HepG2 (cell line): ENCODE measurements at regions not wholly inside any gene's neighbourhood (a gene's known extent, or its start where the extent isn't known, plus 50 kb on each side); places are given as distances from the start of the nearest gene placed in this dataset.

Source experiments
- ATAC-seq: fragments of 200-7000 bp; cut with Tn5 transposase; 3 replicates; pipeline ENCODE4 v1.9.1; 2020; ENCODE audit warnings: mild to moderate bottlenecking, moderate library complexity
- BruUV-seq: library from RNA; stranded (reverse); fragments of 400-500 nt; replicated peaks from 2 replicates; lab custom pipeline; 2021; lab: Mats Ljungman, UMichigan
- CTCF ChIA-PET: fragments of 300-600 bp; formaldehyde crosslinking; extraction: SDS; loops from one replicate; lab custom pipeline; 2021; ENCODE audit warnings: low total read pairs, inconsistent platforms, low intra/inter-chr PET ratio; lab: Yijun Ruan, JAX
- POLR2A ChIA-PET: fragments of 350-600 bp; sonication (Branson Sonifier 250); formaldehyde crosslinking; loops from one replicate; lab custom pipeline; 2020; ENCODE audit warnings: antibody characterized with exemption, inconsistent platforms; lab: Yijun Ruan, JAX
- DNase-seq: peaks from one replicate; pipeline ENCODE4 v3.0.0-alpha.2; 2015; ENCODE audit warnings: low spot score
- FAIRE-seq: peaks from 3 replicates; lab custom pipeline; 2011; peaks lifted over from hg19 to GRCh38; lab: Jason Lieb, UNC
- H2AFZ ChIP-seq: one replicate; pipeline ENCODE4 v1.6.1; 2011; ENCODE audit warnings: low read length, inconsistent platforms
- H3K27ac ChIP-seq: fragments of 300-600 bp; 3 replicates; pipeline ENCODE4 v1.8.0; 2011; ENCODE audit warnings: mixed run types, mild to moderate bottlenecking, mixed read lengths, low read length, inconsistent platforms; ENCODE audit not compliant: insufficient read depth; ENCODE audit errors: extremely low read length
- H3K27me3 ChIP-seq, 2 experiments: fragments of 200-600 bp in 1 of 2; 2 replicates in 1 of 2; 3 replicates in 1 of 2; pipeline versions ENCODE4 v1.6.0 to v1.8.0; 2011; ENCODE audit warnings: low read length in 2 of 2, mild to moderate bottlenecking in 2 of 2, moderate library complexity in 2 of 2, inconsistent platforms in 1 of 2; ENCODE audit not compliant: insufficient read depth in 2 of 2, control insufficient read depth in 1 of 2
- H3K36me3 ChIP-seq, 2 experiments: fragments of 200-600 bp in 1 of 2; replicated peaks in 1 of 2; 2 replicates in 1 of 2; 3 replicates in 1 of 2; pipeline versions ENCODE4 v1.5.1 to v1.8.0; 2011; ENCODE audit warnings: low read length in 2 of 2, inconsistent platforms in 1 of 2; ENCODE audit not compliant: insufficient read depth in 2 of 2, control insufficient read depth in 1 of 2
- H3K4me1 ChIP-seq: 2 replicates; pipeline ENCODE4 v1.5.1; 2012; ENCODE audit warnings: low read length, inconsistent platforms; ENCODE audit not compliant: insufficient read depth
- H3K4me2 ChIP-seq: 2 replicates; pipeline ENCODE4 v1.6.0; 2011; ENCODE audit warnings: low read depth, low read length, inconsistent platforms
- H3K4me3 ChIP-seq, 3 experiments: fragments of 200-600 bp in 1 of 3; sonication (generic), shearing (Covaris generic) in 1 of 3; replicated peaks in 1 of 3; 2 replicates each; pipeline ENCODE4 v1.5.1; 2011 to 2016; ENCODE audit warnings: low read length in 3 of 3, inconsistent platforms in 2 of 3, low read depth in 2 of 3, mild to moderate bottlenecking in 2 of 3, control low read depth in 1 of 3, mixed read lengths in 1 of 3; ENCODE audit not compliant: insufficient read depth in 1 of 3
- H3K79me2 ChIP-seq: one replicate; pipeline ENCODE4 v1.6.1; 2011; ENCODE audit warnings: low read length, inconsistent platforms; ENCODE audit not compliant: insufficient read depth
- H3K9ac ChIP-seq: 2 replicates; pipeline ENCODE4 v1.6.0; 2011; ENCODE audit warnings: mild to moderate bottlenecking, low read depth, low read length, inconsistent platforms; ENCODE audit not compliant: insufficient read depth
- H3K9me3 ChIP-seq: 2 replicates; pipeline ENCODE4 v1.5.1; 2012; ENCODE audit warnings: mild to moderate bottlenecking, low read length
- H4K20me1 ChIP-seq: 2 replicates; pipeline ENCODE4 v1.6.0; 2011; ENCODE audit warnings: inconsistent platforms, mild to moderate bottlenecking, low read length, moderate library complexity; ENCODE audit not compliant: insufficient read depth
- DBP ChIP-seq: sonication (generic); formaldehyde crosslinking; IDR thresholded peaks from 2 replicates; pipeline ENCODE4 v1.4.0; 2020; ENCODE audit warnings: missing genetic modification reagents; ENCODE audit errors: not compliant biosample characterization
- MAFF ChIP-seq: IDR thresholded peaks from 2 replicates; pipeline ENCODE4 v1.6.1; 2011; ENCODE audit warnings: low read depth, low read length, improper control_type of control experiment
- NFAT5 ChIP-seq: sonication (generic); formaldehyde crosslinking; IDR thresholded peaks from 2 replicates; pipeline ENCODE4 v1.4.0; 2020; ENCODE audit warnings: missing genetic modification reagents
- ZNF501 ChIP-seq: sonication (generic); formaldehyde crosslinking; IDR thresholded peaks from 2 replicates; pipeline ENCODE4 v1.5.1; 2020; ENCODE audit warnings: mild to moderate bottlenecking, moderate library complexity, missing genetic modification reagents
- ZNF780A ChIP-seq: sonication (generic); formaldehyde crosslinking; IDR thresholded peaks from 2 replicates; pipeline ENCODE4 v1.8.0; 2022; ENCODE audit warnings: mild to moderate bottlenecking, missing genetic modification reagents, moderate library complexity
- ZSCAN20 ChIP-seq: sonication (generic); formaldehyde crosslinking; IDR thresholded peaks from 2 replicates; pipeline ENCODE4 v1.4.0; 2020; ENCODE audit warnings: missing genetic modification reagents, mild to moderate bottlenecking, borderline replicate concordance
- WGBS: methylation state at CpG from one replicate; pipeline ENCODE4 v1.1.6; 2017; ENCODE audit warnings: low lambda C conversion rate; 5-methylcytosine and 5-hydroxymethylcytosine counted together
- in situ Hi-C: cut with HindIII; loops from 2 replicates; pipeline ENCODE4 v1.10.0; 2017; ENCODE audit warnings: low pct_unique_long_range_greater_than_20kb; ENCODE audit not compliant: extremely low pct_ligation_motif_present
- intact Hi-C: fragments of 100-400 bp; cut with micrococcal nuclease; formaldehyde crosslinking; loops from one replicate; pipeline ENCODE4 v1.10.0; 2022; ENCODE audit not compliant: unreplicated experiment
- TF ChIP-seq, protein P1 (sequence below): sonication (generic); formaldehyde crosslinking; IDR thresholded peaks from 2 replicates; pipeline ENCODE4 v1.4.0; 2020; ENCODE audit warnings: missing genetic modification reagents, borderline replicate concordance

- ChIA-PET POLR2A (no interaction called here), CTCF (no interaction called here)
- H3K4me2 ChIP-seq = no peak overlapping the region
- H3K36me3 ChIP-seq = no peaks in the 10 kb centered on the region
- no peaks in the 10 kb centered on the region for H3K4me1 ChIP-seq
- FAIRE-seq = no peak
- intact Hi-C loops (no loop called here), in situ Hi-C loops (no loop called here)
- BruUV-seq = no TSS peak
- H3K9ac ChIP-seq = no peak overlapping the region
- H3K4me3 ChIP-seq = no peak overlapping the region
- no peak overlapping the region for H2AFZ ChIP-seq
- no peak overlapping the region for H3K27ac ChIP-seq
- peaks cover 12% of the 10 kb centered on the region; the same call in 1 of the 2 replicates for H3K9me3 ChIP-seq
- 2% methylated on average over 2 of the region's 2 CpGs for WGBS
- DNase-seq = no peak
- no peaks in the 10 kb centered on the region for H3K27me3 ChIP-seq
- ATAC-seq = no peak
- TF ChIP-seq DBP (CRISPR knock-in tag) (no peak), MAFF (no peak)
- TF ChIP-seq, all 625 proteins: peak for 0
- Histone ChIP-seq H4K20me1 (no peaks in the 10 kb centered on the region), H3K79me2 (no peaks in the 10 kb centered on the region)
Observed at GRCh38 chr5:107134931-107135330, 535.8 kb downstream of the EFNA5 start.

- Histone ChIP-seq H3K4me2 (no peak overlapping the region), H3K9me3 (peaks cover 6% of the 10 kb centered on the region; the same call in 1 of the 2 replicates), H2AFZ (no peak overlapping the region), H3K27me3 (no peaks in the 10 kb centered on the region), H4K20me1 (no peaks in the 10 kb centered on the region), H3K4me3 (no peak overlapping the region), H3K27ac (no peak overlapping the region), H3K4me1 (no peaks in the 10 kb centered on the region), H3K79me2 (no peaks in the 10 kb centered on the region), H3K36me3 (no peaks in the 10 kb centered on the region), H3K9ac (no peak overlapping the region)
- BruUV-seq = no TSS peak
- FAIRE-seq = no peak
- no peak for ATAC-seq
- 4% methylated on average over 1 of the region's 1 CpG for WGBS
- TF ChIP-seq ZSCAN20 (CRISPR knock-in tag) = no peak
- TF ChIP-seq, protein P1, sequence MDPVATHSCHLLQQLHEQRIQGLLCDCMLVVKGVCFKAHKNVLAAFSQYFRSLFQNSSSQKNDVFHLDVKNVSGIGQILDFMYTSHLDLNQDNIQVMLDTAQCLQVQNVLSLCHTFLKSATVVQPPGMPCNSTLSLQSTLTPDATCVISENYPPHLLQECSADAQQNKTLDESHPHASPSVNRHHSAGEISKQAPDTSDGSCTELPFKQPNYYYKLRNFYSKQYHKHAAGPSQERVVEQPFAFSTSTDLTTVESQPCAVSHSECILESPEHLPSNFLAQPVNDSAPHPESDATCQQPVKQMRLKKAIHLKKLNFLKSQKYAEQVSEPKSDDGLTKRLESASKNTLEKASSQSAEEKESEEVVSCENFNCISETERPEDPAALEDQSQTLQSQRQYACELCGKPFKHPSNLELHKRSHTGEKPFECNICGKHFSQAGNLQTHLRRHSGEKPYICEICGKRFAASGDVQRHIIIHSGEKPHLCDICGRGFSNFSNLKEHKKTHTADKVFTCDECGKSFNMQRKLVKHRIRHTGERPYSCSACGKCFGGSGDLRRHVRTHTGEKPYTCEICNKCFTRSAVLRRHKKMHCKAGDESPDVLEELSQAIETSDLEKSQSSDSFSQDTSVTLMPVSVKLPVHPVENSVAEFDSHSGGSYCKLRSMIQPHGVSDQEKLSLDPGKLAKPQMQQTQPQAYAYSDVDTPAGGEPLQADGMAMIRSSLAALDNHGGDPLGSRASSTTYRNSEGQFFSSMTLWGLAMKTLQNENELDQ (CRISPR knock-in tag) = no peak
- TF ChIP-seq ZNF780A (CRISPR knock-in tag) = no peak
- no peak for TF ChIP-seq NFAT5 (CRISPR knock-in tag)
- no peak for TF ChIP-seq ZNF501 (CRISPR knock-in tag)
- no peak for DNase-seq
- in situ Hi-C loops (no loop called here), intact Hi-C loops (no loop called here)
- ChIA-PET POLR2A (no interaction called here), CTCF (no interaction called here)
Observed at GRCh38 chr5:107129051-107129450, 541.7 kb downstream of the EFNA5 start.
